Right kidney (tissue), 1 donor: ENCODE measurements at regions not wholly inside any gene's neighbourhood (a gene's known extent, or its start where the extent isn't known, plus 50 kb on each side); places are given as distances from the start of the nearest gene placed in this dataset.
"Not testable (repeated sequence)": the region's sequence is repeated elsewhere in the genome, so short reads cannot be mapped to it uniquely, and the experiment has no call there.

ENCODE experiments used
- DNase-seq: peaks from one replicate; pipeline ENCODE4 v3.0.0-alpha.2; 2016

DNA sequence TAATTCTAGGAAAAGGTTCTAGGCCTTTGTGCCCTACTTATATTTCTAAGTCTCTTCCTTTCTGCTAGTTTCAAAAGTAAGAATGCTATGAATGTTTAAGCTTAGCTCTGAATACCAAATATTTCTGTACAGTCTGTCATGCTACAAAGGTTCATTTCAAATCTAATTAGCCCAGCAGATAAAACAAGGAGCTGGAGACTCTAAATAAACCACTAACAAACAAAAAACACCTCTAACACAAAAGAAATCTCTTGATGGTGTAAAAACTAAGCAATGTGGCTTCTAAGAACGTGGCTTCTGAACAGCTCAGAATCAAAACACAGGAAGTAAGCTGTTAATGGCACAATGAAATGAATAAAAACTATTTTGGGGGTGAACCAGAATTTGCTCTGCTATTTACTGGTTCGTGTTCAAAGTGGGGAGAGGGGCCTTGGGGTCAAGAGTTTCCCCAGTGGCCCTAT lies 198.3 kb downstream of the BCAS1 start:
- no peak for DNase-seq

- no peak for DNase-seq
Measured at GRCh38 chr20:53871541-53871940, 198.9 kb downstream of the BCAS1 start.

DNA sequence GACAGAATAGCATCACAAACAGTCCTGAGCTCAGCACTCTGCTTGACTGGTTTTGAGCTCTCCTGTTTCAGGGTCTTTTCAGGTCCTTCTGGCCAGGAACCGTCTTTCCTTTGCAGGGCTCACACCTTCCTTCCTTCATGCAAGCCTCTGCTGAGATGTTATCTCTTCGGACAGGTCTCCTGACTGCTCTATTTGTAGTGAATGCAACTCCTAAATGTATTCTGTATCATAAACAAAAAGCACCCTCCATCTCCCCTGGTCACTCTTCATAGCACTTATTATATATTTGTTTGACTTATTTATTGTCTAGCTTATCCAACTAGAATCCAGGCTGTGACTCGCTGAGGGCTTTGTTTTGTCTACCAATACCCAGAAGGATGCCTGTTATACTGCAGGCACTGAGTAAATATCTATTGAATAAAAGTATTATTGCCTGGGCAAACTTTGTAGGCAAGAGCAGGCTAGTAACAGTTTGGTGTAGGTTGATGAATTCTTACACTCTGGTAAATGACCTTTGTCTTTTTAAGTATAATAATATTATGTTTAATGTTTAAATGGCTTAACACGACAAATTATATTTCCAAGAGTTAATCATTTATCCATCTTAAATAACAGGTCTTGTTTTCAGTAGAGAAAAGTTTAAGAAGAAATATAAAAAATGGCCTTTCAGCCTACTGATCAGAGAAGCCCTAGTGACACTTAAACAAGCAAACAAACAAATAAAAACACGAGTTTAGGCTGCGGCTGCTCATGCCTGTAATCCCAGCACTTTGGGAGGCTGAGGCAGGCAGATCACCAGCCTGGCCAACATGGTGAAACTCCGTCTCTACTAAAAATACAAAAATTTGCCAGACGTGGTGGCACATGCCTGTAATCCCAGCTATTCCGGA lies 199.7 kb downstream of the BCAS1 start:
- DNase-seq: peak; percentile 28

GRCh38 chr20:53869466-53870258 lies 200.7 kb downstream of the BCAS1 start:
- DNase-seq: peak; percentile 37

- no peak for DNase-seq
Measured at GRCh38 chr20:53867741-53868351, 202.5 kb downstream of the BCAS1 start.

GRCh38 chr20:53866794-53867740 lies 203.3 kb downstream of the BCAS1 start:
- peak; percentile 47 for DNase-seq

- DNase-seq: peak; percentile 81
Measured at GRCh38 chr20:53865901-53866793, 204.2 kb downstream of the BCAS1 start.

GRCh38 chr20:53864765-53865683 lies 205.4 kb downstream of the BCAS1 start:
- peak; percentile 10 for DNase-seq

GRCh38 chr20:53863923-53864641 lies 206.3 kb downstream of the BCAS1 start:
- peak; percentile 34 for DNase-seq

DNA sequence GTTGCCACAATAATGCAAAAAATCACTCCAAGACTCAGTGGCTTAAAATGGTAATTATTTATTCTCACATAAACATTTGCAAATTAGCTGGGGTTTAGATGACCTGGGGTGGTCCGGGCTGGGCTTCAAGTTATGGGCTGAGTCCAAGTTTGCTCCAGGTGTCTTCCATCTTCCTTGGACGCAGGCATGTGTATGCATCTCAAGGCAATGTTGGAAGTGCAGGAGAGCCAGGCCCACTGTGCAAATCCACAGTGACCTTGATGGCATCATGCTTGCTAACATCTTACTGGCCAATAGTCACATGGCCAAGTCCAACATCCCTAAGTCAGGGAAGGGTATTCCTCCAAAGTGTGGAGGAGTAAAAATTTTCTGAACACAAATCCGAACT lies 206.9 kb downstream of the BCAS1 start:
- peak; percentile 30 for DNase-seq

- DNase-seq: not testable (repeated sequence)
Measured at GRCh38 chr20:53863039-53863438, 207.4 kb downstream of the BCAS1 start.

- not testable (repeated sequence) for DNase-seq
Measured at GRCh38 chr20:53862490-53862889, 207.9 kb downstream of the BCAS1 start.

DNA sequence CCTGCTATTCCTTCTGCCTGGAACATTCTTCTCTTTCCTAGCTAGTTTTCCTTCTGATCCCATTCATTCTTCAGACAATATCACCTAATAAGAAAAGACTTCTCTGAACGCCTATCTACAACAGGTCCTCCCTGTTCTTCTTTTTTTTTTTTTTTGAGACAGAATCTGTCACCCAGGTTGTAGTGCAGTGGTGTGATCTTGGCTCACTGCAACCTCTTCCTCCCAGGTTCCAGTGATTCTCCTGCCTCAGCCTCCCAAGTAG lies 208.3 kb downstream of the BCAS1 start:
- not testable (repeated sequence) for DNase-seq

DNA sequence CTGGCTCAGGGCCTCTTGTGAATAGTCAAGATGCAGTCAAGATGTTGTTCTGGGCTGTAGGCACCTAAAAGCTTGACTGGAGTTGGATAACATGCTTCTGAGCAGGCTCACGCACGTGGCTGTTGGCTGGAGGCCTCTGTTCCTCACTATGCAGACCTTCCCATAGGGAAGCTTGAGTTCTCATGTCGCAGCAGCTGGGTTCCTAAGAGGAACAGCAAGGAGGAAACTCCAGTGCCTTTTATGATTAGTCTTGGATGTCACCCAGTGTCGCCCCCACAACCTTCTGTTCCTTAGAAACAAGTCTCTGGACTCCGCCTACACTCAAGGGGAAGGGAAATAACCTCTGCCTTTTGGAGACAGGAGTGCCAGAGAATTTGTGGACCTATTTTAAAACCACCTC lies 210.7 kb downstream of the BCAS1 start:
- DNase-seq: no peak

- not testable (repeated sequence) for DNase-seq
Measured at GRCh38 chr20:53859009-53859408, 211.4 kb downstream of the BCAS1 start.

- not testable (repeated sequence) for DNase-seq
Measured at GRCh38 chr20:53858516-53858915, 211.9 kb downstream of the BCAS1 start.

DNA sequence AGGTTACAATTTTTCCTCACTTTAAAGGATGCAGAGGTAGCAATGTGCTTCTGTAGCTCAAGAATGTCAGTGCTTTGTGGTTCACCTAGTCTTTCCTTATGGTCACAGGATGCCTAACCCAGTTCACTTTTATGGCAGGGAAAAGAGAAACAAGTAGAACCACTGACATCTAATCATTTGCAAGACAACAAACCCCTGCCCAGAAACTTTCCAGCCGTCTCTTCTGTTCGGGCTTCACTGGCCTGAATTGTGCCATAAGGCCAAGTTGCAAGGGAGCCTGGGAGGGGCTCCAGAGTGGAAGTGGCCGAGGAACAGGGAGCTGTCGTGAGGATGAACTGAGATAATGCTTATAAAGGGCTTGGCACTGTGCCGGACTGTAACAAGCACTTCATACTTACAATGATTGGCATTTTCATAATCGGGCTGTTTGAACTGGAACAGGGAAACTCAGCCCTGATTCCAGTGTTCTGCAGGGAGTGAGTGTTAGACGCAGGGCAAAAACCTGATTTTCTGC lies 212.6 kb downstream of the BCAS1 start:
- peak; percentile 20 for DNase-seq
